ENCODE measurements at regions not wholly inside any gene's neighbourhood (a gene's known extent, or its start where the extent isn't known, plus 50 kb on each side); places are given as distances from the start of the nearest gene placed in this dataset.

GRCh38 chr10:44439239-44439957, 54.5 kb upstream of the CXCL12 start:
- POLR2A ChIA-PET: no interaction called here
- Histone ChIP-seq H3K9ac (ENCODE audit: insufficient read depth in 1 of 2, low read depth in 2 of 2, low read length in 2 of 2) (no peak overlapping the region), H4K20me1 (replicated peaks; ENCODE audit: control insufficient read depth, insufficient read depth, low read length) (no peaks in the 10 kb centered on the region), H2AFZ (ENCODE audit: low read depth, low read length) (no peak overlapping the region), H3K9me3 (replicated peaks; ENCODE audit: control insufficient read depth, insufficient read depth, low read depth, low read length) (no peaks in the 10 kb centered on the region), H3K27me3 (ENCODE audit: control insufficient read depth in 2 of 2, insufficient read depth in 2 of 2, low read length in 2 of 2) (no peaks in the 10 kb centered on the region; a peak in 1 of 5 replicates), H3K27ac (ENCODE audit: extremely low read depth, low read depth, low read length) (no peak overlapping the region), H3K36me3 (ENCODE audit: control insufficient read depth, insufficient read depth, low read length) (no peaks in the 10 kb centered on the region), H3K79me2 (ENCODE audit: control insufficient read depth, insufficient read depth, low read length) (no peaks in the 10 kb centered on the region), H3K4me1 (replicated peaks in 1 of 2; ENCODE audit: control insufficient read depth in 2 of 2, insufficient read depth in 2 of 2, low read length in 2 of 2) (no peaks in the 10 kb centered on the region), H3K4me3 (no peak overlapping the region), H3K4me2 (ENCODE audit: insufficient read depth, low read length) (no peak overlapping the region), H3K9me1 (ENCODE audit: control insufficient read depth, insufficient read depth, low read length) (no peaks in the 10 kb centered on the region)
- intact Hi-C loops (cut with micrococcal nuclease) (no loop called here), in situ Hi-C loops (cut with MboI) (no loop called here)
- CTCF ChIA-PET (ENCODE audit: low intra/inter-chr PET ratio): no interaction called here
- no peak for DNase-seq (ENCODE audit: extremely low read depth in 1 of 4, low spot score in 3 of 4)
- no TSS peak for BruUV-seq (replicated peaks)
- FAIRE-seq: no peak
- no peak for ATAC-seq
- WGBS (ENCODE audit: insufficient coverage, low coverage, missing lambda C conversion rate): 0% methylated on average over 8 of the region's 8 CpGs
- TF ChIP-seq NR0B1 (IDR thresholded peaks at IDR 0.05; ENCODE audit: partially characterized antibody): no peak
- no peak for TF ChIP-seq SRSF9 (IDR thresholded peaks at IDR 0.05; ENCODE audit: borderline replicate concordance, low read depth, low read length)
- no peak for TF ChIP-seq SFPQ (IDR thresholded peaks at IDR 0.05; ENCODE audit: low read depth, low read length)
- TF ChIP-seq CREB3L1 (IDR thresholded peaks at IDR 0.05; ENCODE audit: borderline replicate concordance, low read depth): no peak
- TF ChIP-seq PTTG1 (tag; IDR thresholded peaks at IDR 0.05; ENCODE audit: low read depth): no peak
- TF ChIP-seq MCM3 (IDR thresholded peaks at IDR 0.05): no peak
- TF ChIP-seq ZNF445 (CRISPR knock-in tag; IDR thresholded peaks at IDR 0.05; ENCODE audit: low read depth): no peak
- no peak for TF ChIP-seq ZNF124 (CRISPR knock-in tag; IDR thresholded peaks at IDR 0.05)
- no peak for TF ChIP-seq ZNF407 (IDR thresholded peaks at IDR 0.05; ENCODE audit: low read depth)

Data from K562 (cell line).